GM12891 (cell line): ENCODE measurements at regions not wholly inside any gene's neighbourhood (a gene's known extent, or its start where the extent isn't known, plus 50 kb on each side); places are given as distances from the start of the nearest gene placed in this dataset.

Experiments
- PAX5 ChIP-seq: IDR thresholded peaks from 2 replicates; pipeline ENCODE4 v1.6.1; 2011; ENCODE audit warnings: low read length, moderate library complexity, mild to moderate bottlenecking; ENCODE audit not compliant: insufficient read depth, severe bottlenecking
- POLR2A ChIP-seq: IDR thresholded peaks from 2 replicates; pipeline ENCODE4 v1.6.1; 2011; ENCODE audit warnings: low read depth, low read length, control low read depth
- POLR2AphosphoS5 ChIP-seq: IDR thresholded peaks from 2 replicates; pipeline ENCODE4 v1.6.1; 2011; ENCODE audit warnings: low read depth, low read length, control low read depth
- SPI1 ChIP-seq: IDR thresholded peaks from 2 replicates; pipeline ENCODE4 v1.6.1; 2011; ENCODE audit warnings: low read depth, low read length, control low read depth
- TAF1 ChIP-seq: IDR thresholded peaks from 2 replicates; pipeline ENCODE4 v1.6.1; 2011; ENCODE audit warnings: low read depth, low read length, control low read depth

GRCh38 chrX:144616317-144616716 lies 631.0 kb upstream of the SPANXN1 start:
- TF ChIP-seq POLR2AphosphoS5 (no peak), POLR2A (no peak), TAF1 (no peak), SPI1 (no peak), PAX5 (no peak)
